Ascending aorta (tissue), 2 donors: ENCODE measurements at regions not wholly inside any gene's neighbourhood (a gene's known extent, or its start where the extent isn't known, plus 50 kb on each side); places are given as distances from the start of the nearest gene placed in this dataset.
"Not testable (repeated sequence)": the region's sequence is repeated elsewhere in the genome, so short reads cannot be mapped to it uniquely, and the experiment has no call there.

Source experiments
- DNase-seq, 2 donors: peaks; one replicate each; pipeline ENCODE4 v3.0.0-alpha.2; 2019; ENCODE audit warnings: low spot score in 2 of 2
- H3K27ac ChIP-seq, 2 donors: fragments of 200-600 bp; sonication (generic); one replicate each; pipeline ENCODE4 v1.5.1; 2016 to 2017; ENCODE audit warnings: mild to moderate bottlenecking in 1 of 2
- H3K27me3 ChIP-seq: fragments of 200-600 bp; sonication (generic); one replicate; pipeline ENCODE4 v1.5.1; 2017
- H3K36me3 ChIP-seq, 2 donors: fragments of 200-600 bp; sonication (generic); one replicate each; pipeline ENCODE4 v1.5.1; 2016
- H3K4me1 ChIP-seq, 2 donors: fragments of 200-600 bp; sonication (generic); one replicate each; pipeline ENCODE4 v1.5.1; 2016 to 2017; ENCODE audit warnings: mild to moderate bottlenecking in 1 of 2
- H3K4me3 ChIP-seq, 2 donors: fragments of 200-600 bp; sonication (generic); one replicate each; pipeline ENCODE4 v1.5.1; 2016 to 2017; ENCODE audit warnings: mild to moderate bottlenecking in 1 of 2
- H3K9me3 ChIP-seq, 2 donors: fragments of 200-600 bp; sonication (generic); one replicate each; pipeline ENCODE4 v1.5.1; 2016
- CTCF ChIP-seq, 3 experiments: fragments of 200-600 bp in 2 of 3; fragments of 450-650 bp in 1 of 3; sonication (generic) in 2 of 3; IDR thresholded peaks; one replicate each; pipeline ENCODE4 v1.5.1; 2016 to 2019; ENCODE audit warnings: antibody characterized with exemption in 3 of 3, mild to moderate bottlenecking in 1 of 3, moderate library complexity in 1 of 3
- intact Hi-C: fragments of 100-400 bp; cut with DNase I; formaldehyde crosslinking; loops from one replicate; pipeline ENCODE4 v1.15.1; 2023

GRCh38 chr2:7634409-7634808 is 717.2 kb downstream of the RNF144A start:
- Histone ChIP-seq H3K36me3 (no peaks in the 10 kb centered on the region), H3K9me3 (no peaks in the 10 kb centered on the region), H3K27me3 (no peaks in the 10 kb centered on the region), H3K4me3 (no peak overlapping the region), H3K4me1 (no peaks in the 10 kb centered on the region), H3K27ac (no peak overlapping the region)
- TF ChIP-seq CTCF (IDR thresholded peaks at IDR 0.05), result no peak
- DNase-seq, result no peak
- intact Hi-C loops, result no loop called here

GRCh38 chr2:7639476-7639875 is 722.3 kb downstream of the RNF144A start:
- intact Hi-C loops, result no loop called here
- no peak overlapping the region for H3K27ac ChIP-seq
- peaks cover 4 to 11% of the 10 kb centered on the region in 2 donors for H3K9me3 ChIP-seq
- no peak overlapping the region for H3K4me3 ChIP-seq
- DNase-seq, result no peak
- no peaks in the 10 kb centered on the region for H3K4me1 ChIP-seq
- TF ChIP-seq CTCF (IDR thresholded peaks at IDR 0.05), result no peak
- H3K36me3 ChIP-seq, result no peaks in the 10 kb centered on the region
- H3K27me3 ChIP-seq, result no peaks in the 10 kb centered on the region

GRCh38 chr2:7641272-7641671 is 724.1 kb downstream of the RNF144A start:
- H3K4me1 ChIP-seq, H3K27me3 ChIP-seq, intact Hi-C loops, H3K4me3 ChIP-seq, H3K36me3 ChIP-seq, H3K27ac ChIP-seq, DNase-seq: not testable (repeated sequence)
- peaks cover 4 to 11% of the 10 kb centered on the region in 2 donors for H3K9me3 ChIP-seq

- peaks cover 0 to 8% of the 10 kb centered on the region in 2 donors for H3K9me3 ChIP-seq
- H3K4me3 ChIP-seq, result no peak overlapping the region
- H3K27ac ChIP-seq, result no peak overlapping the region
- no peaks in the 10 kb centered on the region for H3K36me3 ChIP-seq
- no peaks in the 10 kb centered on the region for H3K27me3 ChIP-seq
- TF ChIP-seq CTCF (IDR thresholded peaks at IDR 0.05), result no peak
- DNase-seq, result no peak
- H3K4me1 ChIP-seq, result no peaks in the 10 kb centered on the region
- intact Hi-C loops, result no loop called here
Observed at GRCh38 chr2:7646024-7646423, 728.8 kb downstream of the RNF144A start.

- DNase-seq, result no peak
- no peak overlapping the region for H3K4me3 ChIP-seq
- TF ChIP-seq CTCF (IDR thresholded peaks at IDR 0.05), result no peak
- H3K27me3 ChIP-seq, result no peaks in the 10 kb centered on the region
- H3K27ac ChIP-seq, result no peak overlapping the region
- intact Hi-C loops, result no loop called here
- H3K9me3 ChIP-seq, result peaks cover 0 to 2% of the 10 kb centered on the region in 2 donors
- no peaks in the 10 kb centered on the region for H3K36me3 ChIP-seq
- H3K4me1 ChIP-seq, result no peaks in the 10 kb centered on the region
Observed at GRCh38 chr2:7646661-7647060, 729.4 kb downstream of the RNF144A start.

- no peak for DNase-seq
- intact Hi-C loops, result no loop called here
- TF ChIP-seq CTCF (IDR thresholded peaks at IDR 0.05), result no peak
- peaks cover 0 to 5% of the 10 kb centered on the region in 2 donors for H3K9me3 ChIP-seq
- no peak overlapping the region for H3K4me3 ChIP-seq
- no peaks in the 10 kb centered on the region for H3K4me1 ChIP-seq
- no peaks in the 10 kb centered on the region for H3K27me3 ChIP-seq
- no peaks in the 10 kb centered on the region for H3K36me3 ChIP-seq
- H3K27ac ChIP-seq, result no peak overlapping the region
Observed at GRCh38 chr2:7648221-7648795, 731.1 kb downstream of the RNF144A start.
